CD4-positive, alpha-beta T cell treated with Interleukin-6 for 4 hours (primary cell): ENCODE measurements at regions not wholly inside any gene's neighbourhood (a gene's known extent, or its start where the extent isn't known, plus 50 kb on each side); places are given as distances from the start of the nearest gene placed in this dataset.

Source experiments
- DNase-seq: peaks from one replicate; pipeline ENCODE4 v3.0.0-alpha.2; 2020; ENCODE audit warnings: mixed read lengths

- no peak for DNase-seq
These were observed 50.7 kb upstream of the TOX2 start for GRCh38 chr20:43863821-43864544.

- DNase-seq: no peak
These were observed 51.3 kb upstream of the TOX2 start for GRCh38 chr20:43863330-43863729.

GRCh38 chr20:43862438-43862837 is 52.2 kb upstream of the TOX2 start:
- DNase-seq: no peak

GRCh38 chr20:43859994-43860393 is 54.7 kb upstream of the TOX2 start:
- no peak for DNase-seq

DNA sequence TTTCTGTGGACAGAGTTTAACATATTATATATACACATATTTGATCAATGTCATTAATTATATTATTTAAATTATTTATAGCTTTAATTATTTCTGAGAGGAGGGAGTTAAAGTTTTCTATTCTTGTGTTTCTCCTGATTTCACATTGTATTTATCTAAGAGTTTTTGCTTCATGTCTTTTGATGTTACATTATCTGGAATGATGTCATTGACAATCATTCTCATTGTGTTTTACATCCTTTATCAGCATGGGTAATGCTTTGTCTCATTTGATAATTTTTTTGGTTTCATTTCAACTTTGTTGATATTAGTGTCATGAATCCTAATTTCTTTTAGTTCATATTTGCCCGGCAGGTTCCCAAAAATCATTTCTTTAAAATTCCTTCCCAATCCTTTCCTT is 56.7 kb upstream of the TOX2 start:
- no peak for DNase-seq

DNA sequence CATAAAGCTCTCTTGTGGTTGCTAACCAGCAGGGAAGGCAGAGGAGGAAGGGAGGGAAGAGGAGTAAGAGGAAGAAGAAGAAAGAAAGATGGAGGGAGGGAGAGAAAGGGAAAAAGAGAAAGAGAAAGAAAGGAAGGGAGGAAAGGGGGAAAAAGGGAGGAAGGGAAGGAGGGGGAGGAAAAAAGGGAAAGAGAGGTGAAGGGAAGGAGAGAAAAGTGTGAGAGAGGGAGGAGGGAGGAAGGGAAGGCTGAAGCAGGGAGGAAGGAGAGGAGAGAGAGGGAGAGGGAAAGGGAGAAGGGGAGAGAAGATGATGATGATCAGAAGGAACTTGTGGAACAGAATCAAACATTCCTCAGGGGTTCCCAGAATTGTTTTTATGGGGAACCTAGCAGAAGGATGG is 57.5 kb upstream of the TOX2 start:
- DNase-seq: no peak

- DNase-seq: no peak
These were observed 58.8 kb upstream of the TOX2 start for GRCh38 chr20:43855803-43856202.

DNA sequence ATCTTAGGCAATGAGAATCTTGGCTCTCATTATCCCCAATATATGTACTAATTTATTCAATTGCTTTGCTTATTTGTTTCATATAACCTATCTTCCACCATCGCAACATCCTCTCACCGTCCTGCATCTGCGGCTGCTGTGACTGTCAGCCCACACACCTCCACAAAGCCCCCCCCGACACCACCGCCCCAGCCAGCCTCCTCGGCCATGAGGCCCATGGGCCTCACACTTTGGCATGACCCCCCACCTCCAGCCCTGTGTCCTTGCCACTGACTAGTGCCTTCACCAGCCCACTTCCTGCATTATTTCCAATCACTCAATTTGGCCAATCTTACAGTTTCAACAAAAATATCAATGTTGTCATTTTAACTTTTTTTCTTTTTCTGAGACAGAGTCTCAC is 60.7 kb upstream of the TOX2 start:
- DNase-seq: no peak

DNA sequence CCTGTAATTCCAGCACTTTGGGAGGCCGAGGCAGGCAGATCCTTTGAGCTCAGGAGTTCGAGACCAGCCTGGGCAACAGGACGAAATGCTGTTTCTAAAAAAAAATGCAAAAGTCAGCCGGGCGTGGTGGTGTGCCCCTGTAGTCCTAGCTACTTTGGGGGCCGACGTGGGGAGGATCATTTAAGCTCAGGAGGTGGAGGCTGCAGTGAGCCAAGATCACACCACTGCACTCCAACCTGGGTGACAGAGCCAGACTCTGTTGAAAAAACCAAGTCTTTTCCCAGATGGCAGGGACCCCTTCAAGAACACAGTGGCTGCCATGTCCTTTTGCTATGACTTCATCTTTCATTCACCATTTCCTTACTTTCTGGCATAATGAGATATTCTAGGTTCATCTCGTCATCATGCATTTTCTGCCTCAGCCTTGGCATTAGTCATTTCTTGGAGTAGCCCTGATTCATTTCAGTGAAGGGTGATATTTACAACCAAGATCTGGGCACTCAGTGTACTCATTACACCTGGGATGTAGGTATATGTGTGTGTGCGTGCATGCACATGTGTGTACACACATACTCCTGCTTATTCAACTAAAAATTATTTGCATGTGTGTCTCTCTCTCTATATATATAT is 61.4 kb upstream of the TOX2 start:
- DNase-seq: no peak

GRCh38 chr20:43849496-43850186 is 65.0 kb upstream of the TOX2 start:
- DNase-seq: no peak

GRCh38 chr20:43846516-43846905 is 68.1 kb upstream of the TOX2 start:
- DNase-seq: no peak

DNA sequence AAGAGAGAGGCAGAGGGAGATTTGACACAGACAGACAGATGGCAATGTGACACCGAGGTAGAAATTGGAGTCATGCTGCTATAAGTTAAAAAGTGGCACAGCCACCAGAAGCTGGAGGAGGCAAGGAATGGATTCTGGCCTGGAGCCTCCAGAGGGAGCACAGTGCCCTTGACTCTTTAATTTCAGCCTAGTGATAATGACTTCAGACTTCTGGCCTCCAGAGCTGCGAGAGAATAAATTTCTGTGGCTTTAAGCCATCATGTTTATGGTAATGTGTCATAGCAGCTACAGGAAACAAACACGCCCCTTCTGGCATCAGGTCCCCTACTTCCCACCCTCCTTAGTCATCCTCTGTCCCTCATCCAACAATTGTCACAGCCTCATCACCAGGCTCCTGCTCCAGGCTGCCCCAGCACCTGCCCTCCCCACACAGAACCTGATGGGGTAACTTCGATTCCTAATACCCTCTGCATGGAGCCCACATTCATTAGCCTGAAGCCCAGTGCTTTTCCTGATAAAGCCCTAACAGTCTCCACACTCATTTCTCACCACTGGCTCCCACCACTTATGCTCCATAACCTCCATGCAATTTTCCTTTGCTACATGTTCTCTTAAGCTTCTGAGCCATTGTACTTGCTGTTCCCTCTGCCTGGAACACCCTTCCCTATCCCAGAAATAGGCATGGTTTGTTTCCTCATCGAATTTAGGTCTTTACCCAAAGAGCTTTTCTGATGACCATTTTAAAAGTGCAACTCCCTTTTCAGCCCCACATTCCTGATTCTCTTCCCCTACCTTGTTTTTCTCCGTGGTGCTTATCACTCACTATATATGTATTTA is 69.7 kb upstream of the TOX2 start:
- no peak for DNase-seq

- DNase-seq: no peak
These were observed 70.5 kb upstream of the TOX2 start for GRCh38 chr20:43843965-43844660.

DNA sequence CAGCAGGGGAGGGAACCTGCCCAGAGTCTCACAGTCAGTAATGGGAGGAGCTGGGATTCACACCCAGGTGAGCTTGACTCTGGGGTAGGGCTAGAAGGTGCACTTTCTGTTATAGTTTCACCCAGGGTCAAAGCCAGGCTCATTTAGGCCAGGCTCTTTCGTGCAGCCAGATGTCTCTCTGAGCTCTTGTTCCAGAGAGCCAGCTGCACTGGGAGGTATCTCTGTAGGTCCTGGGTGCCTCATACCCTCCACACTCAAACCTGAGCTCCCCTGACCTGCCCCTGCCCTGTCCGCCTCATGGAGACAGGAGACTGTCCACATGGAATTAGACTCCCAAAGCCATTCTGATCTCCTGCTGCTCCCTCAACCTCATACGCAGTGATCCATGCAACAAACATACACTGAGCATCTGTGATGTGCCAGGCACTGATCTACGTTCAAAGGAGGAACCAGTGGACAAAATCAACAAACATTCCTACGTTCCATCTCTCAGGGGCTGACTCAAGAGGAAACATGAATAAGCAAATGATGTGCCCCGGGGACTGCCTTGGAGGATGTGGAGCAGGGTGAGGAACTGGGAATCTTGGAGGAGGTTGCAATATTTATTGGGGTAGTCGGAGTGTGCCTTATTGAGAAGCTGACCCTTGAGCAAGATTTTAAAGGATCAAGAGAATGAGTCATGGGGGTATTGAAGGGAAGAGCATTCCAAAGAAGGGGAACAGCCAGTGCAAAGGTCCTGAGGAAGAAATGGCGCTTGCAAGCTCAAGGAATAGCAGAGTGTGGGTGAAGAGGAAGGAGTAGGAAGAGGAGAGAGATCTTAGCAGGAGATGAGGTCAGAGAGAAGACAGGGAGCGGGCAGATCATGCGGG is 71.3 kb upstream of the TOX2 start:
- no peak for DNase-seq

DNA sequence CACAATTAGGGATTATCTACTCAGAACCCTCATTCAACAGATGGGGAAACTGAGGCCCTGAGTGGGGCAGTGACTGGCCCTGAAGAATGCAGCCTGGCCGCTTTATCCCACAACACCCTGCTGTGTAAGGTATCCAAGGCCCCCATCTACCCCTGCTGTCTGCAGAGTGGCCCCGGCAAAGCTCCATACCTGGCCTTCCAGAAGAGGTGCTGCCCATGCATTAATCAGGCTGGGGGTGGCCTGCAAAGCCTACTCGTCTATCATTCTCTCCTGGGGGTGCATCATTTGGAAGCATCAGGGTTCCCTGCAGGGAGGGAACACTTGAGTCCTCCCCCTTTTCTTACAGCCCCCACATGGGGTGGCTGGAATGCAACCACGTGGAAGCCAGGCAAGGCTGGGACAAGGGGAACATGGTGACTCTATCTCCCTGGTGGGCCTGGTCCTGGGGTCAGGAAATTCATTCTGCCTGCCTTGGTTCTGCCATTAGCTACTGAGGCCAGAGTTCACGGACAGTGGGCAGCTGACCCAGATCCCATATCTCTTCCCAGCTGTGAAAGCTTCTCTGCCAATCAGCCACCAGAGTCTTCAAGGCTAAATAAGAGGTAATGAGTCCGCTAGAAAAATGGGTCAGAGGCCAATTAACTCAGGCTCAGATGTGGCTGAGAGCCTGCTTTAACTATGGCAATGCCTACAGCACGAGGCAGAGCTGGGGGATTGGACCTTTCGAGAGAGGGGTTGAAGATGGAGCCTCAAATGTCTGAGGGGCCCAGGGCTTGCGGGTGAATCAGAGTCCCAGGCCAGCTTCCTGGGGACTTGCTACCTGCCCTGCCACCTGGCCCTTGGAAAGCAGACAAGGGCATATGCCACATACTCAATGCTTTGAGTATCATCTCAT is 72.3 kb upstream of the TOX2 start:
- no peak for DNase-seq

GRCh38 chr20:43840382-43841070 is 74.1 kb upstream of the TOX2 start:
- DNase-seq: peak; percentile 31

- DNase-seq: no peak
These were observed 74.9 kb upstream of the TOX2 start for GRCh38 chr20:43839793-43840199.

- no peak for DNase-seq
These were observed 76.0 kb upstream of the TOX2 start for GRCh38 chr20:43838703-43839060.

DNA sequence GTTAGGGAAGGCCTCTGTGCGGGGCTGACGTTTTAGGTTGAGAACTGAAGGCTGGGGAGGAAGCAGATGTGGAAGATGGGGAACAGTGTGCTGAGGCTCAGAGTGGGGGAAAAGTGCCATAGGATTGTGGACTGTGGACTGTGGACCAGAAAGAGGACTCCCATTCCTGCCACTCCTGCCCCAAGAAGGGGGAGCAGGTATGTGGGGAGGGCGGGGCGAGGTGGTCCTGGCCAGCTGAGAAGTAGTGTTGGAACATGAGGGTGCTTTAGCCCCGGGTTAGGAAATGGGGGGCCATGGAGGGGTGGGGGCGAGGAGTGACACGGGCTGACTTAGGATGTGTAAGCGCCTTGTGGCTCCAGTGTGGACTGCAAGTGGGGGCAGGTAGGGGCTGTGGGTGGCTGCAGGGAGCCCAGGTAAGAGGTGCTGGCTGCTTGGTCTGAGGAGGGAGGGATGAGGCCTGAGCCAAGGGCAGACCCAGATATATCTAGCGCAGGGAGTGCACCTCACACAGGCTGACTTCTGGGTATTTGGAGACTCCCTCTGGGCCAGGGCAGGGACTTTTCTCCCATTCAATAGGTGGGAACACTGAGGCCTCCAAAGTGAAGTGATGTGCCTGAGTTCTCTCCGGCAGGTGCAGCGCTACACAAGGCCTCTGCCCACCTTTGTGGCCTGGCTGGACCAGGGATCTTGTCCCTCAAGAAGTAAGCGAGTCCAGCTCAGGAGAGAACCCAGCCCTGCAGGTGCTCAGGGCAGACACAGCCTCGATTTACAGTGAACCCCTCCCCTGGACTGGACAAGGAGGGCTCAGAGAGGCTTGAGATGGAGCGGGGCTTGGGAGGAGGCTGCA is 76.6 kb upstream of the TOX2 start:
- DNase-seq: no peak
